Vagina (tissue), 2 donors: ENCODE measurements at regions not wholly inside any gene's neighbourhood (a gene's known extent, or its start where the extent isn't known, plus 50 kb on each side); places are given as distances from the start of the nearest gene placed in this dataset.
A peak's percentile ranks its signal among the peaks of the same experiment; 100 is the strongest.

Experiments used
- DNase-seq, 2 donors: peaks; one replicate each; pipeline ENCODE4 v3.0.0-alpha.2; 2017; ENCODE audit errors: extremely low spot score in 2 of 2
- H3K27ac ChIP-seq: fragments of 200-600 bp; sonication (generic); one replicate; pipeline ENCODE4 v1.5.1; 2019
- H3K27me3 ChIP-seq: fragments of 200-600 bp; sonication (generic); one replicate; pipeline ENCODE4 v1.5.1; 2019
- H3K36me3 ChIP-seq, 2 donors: fragments of 200-600 bp; sonication (generic); one replicate each; pipeline ENCODE4 v1.5.1; 2017 to 2019
- H3K4me1 ChIP-seq: fragments of 200-600 bp; sonication (generic); one replicate; pipeline ENCODE4 v1.5.1; 2019
- H3K4me3 ChIP-seq, 2 donors: fragments of 200-600 bp; sonication (generic); 1 replicate in 1 of 2; 2 replicates in 1 of 2; pipeline ENCODE4 v1.5.1; 2016 to 2019
- H3K9me3 ChIP-seq: fragments of 200-600 bp; sonication (generic); one replicate; pipeline ENCODE4 v1.5.1; 2019
- POLR2A ChIP-seq, 2 donors: fragments of 450-650 bp; IDR thresholded peaks; one replicate each; pipeline ENCODE4 v1.6.1; 2017; ENCODE audit warnings: antibody characterized with exemption in 2 of 2, mild to moderate bottlenecking in 2 of 2, moderate library complexity in 2 of 2
- POLR2AphosphoS5 ChIP-seq, 2 donors: sonication (generic); formaldehyde crosslinking; IDR thresholded peaks; one replicate each; pipeline ENCODE4 v1.9.0; 2017; ENCODE audit warnings: antibody characterized with exemption in 2 of 2, mild to moderate bottlenecking in 2 of 2, low read depth in 1 of 2; ENCODE audit not compliant: insufficient read depth in 1 of 2
- intact Hi-C: fragments of 100-400 bp; cut with DNase I; formaldehyde crosslinking; loops from one replicate; pipeline ENCODE4 v1.15.1; 2023
- TF ChIP-seq, protein P1 (sequence below), 3 experiments: fragments of 450-650 bp in 2 of 3; fragments of 200-600 bp in 1 of 3; sonication (generic) in 1 of 3; IDR thresholded peaks; one replicate each; pipeline ENCODE4 v1.5.1; 2017 to 2019; ENCODE audit warnings: antibody characterized with exemption in 3 of 3, mild to moderate bottlenecking in 2 of 3, moderate library complexity in 2 of 3

DNA sequence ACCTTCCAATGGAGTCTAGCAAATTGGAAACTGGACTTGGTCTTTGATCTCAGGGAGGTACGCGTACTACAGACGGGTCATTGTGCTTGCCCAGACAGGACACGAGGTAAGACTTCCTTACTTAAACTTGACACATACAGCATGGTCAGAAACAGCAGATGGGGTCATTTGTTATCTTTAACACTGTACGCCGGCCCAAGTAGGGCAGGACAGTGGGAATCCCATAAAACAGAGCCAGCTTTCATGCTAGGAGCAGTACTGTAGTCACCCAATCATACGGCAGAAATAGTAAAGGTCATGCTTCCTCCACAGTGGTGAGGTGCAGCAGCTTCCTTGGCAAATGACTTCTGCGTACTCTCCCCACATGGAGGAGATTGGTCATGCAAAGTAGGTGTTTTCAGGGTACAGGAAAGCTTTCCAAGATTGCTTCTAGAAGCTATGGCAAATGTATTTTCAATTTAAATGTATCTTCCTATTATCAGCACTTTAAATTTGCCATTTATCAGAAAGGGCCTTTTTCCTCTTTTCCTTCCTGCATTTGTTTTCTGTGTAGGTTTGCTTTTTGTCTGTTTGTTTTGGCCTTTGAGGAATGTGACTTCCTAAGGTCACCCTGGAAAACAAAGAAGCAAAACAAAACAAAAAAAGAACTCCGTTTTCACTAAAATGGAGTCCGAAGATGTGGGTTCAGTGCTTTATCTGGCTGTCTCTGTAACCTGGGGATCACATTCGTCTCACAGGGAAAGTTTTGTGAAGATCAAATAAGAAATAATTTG lies 74.0 kb upstream of the DSG1 start:
- no peak for DNase-seq
- Histone ChIP-seq H3K4me1 (peaks cover 7% of the 10 kb centered on the region), H3K27me3 (no peaks in the 10 kb centered on the region), H3K36me3 (no peaks in the 10 kb centered on the region), H3K4me3 (no peak overlapping the region), H3K9me3 (no peaks in the 10 kb centered on the region), H3K27ac (peak overlapping the region; percentile 5)
- intact Hi-C loops = no loop called here
- TF ChIP-seq POLR2A (IDR thresholded peaks at IDR 0.05) (no peak), POLR2AphosphoS5 (IDR thresholded peaks at IDR 0.05; ENCODE audit: insufficient read depth in 1 of 2, low read depth in 1 of 2) (no peak)
- TF ChIP-seq, protein P1, sequence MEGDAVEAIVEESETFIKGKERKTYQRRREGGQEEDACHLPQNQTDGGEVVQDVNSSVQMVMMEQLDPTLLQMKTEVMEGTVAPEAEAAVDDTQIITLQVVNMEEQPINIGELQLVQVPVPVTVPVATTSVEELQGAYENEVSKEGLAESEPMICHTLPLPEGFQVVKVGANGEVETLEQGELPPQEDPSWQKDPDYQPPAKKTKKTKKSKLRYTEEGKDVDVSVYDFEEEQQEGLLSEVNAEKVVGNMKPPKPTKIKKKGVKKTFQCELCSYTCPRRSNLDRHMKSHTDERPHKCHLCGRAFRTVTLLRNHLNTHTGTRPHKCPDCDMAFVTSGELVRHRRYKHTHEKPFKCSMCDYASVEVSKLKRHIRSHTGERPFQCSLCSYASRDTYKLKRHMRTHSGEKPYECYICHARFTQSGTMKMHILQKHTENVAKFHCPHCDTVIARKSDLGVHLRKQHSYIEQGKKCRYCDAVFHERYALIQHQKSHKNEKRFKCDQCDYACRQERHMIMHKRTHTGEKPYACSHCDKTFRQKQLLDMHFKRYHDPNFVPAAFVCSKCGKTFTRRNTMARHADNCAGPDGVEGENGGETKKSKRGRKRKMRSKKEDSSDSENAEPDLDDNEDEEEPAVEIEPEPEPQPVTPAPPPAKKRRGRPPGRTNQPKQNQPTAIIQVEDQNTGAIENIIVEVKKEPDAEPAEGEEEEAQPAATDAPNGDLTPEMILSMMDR (IDR thresholded peaks at IDR 0.05) = no peak

DNA sequence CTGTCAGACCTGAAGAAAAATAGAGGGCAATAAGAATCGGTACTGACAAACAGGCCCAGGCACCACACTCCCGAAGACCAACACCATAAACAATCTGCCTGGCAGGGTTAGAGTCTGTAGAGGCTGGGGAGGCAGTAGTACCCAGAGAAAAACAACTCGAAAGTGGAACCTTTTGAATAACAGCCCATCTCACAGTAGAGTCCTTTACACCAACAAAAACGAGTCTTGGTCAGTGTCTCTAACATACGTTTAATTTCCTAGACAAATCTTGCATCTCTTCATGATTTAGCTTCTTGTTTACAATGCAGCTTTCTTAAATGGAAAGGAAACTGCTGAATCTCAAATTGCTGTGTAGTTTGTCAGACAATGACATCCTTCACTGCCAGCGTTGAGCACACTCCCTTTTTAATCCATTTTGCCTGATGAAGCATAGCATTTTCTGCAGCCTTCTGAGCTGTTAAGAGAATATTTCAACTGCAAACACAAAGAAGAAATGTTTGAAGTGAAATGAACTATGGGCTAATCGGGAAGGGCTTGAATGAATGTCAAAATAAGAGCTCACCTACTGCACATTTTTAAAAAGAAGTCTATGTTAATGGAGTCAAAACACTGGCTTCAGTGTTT lies 73.1 kb upstream of the DSG1 start:
- Histone ChIP-seq H3K36me3 (no peaks in the 10 kb centered on the region), H3K27me3 (no peaks in the 10 kb centered on the region), H3K4me1 (peaks cover 7% of the 10 kb centered on the region), H3K27ac (no peak overlapping the region), H3K9me3 (no peaks in the 10 kb centered on the region), H3K4me3 (no peak overlapping the region)
- intact Hi-C loops = no loop called here
- no peak for DNase-seq
- TF ChIP-seq POLR2A (IDR thresholded peaks at IDR 0.05) (no peak), POLR2AphosphoS5 (IDR thresholded peaks at IDR 0.05; ENCODE audit: insufficient read depth in 1 of 2, low read depth in 1 of 2) (no peak)
- TF ChIP-seq, protein P1 (IDR thresholded peaks at IDR 0.05) = no peak

DNA sequence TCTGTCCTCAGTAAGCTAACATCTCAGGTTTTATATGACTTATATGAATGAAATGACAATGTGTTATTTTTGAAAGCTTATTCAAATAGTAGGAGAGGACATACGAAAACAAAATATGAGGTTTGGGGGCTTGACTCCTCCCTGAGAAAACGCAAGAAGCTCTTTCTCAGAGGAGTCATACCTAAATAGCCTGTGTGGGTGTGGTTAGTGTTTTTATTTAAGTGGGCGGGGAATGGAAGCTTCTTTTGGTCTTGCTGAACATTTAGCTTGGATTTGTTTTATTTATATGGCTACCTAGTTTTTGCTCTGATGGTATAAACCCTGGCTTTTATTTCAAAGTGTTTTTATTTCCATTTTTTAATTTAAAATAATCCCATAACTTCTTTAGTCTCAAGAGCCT lies 72.1 kb upstream of the DSG1 start:
- no peaks in the 10 kb centered on the region for H3K36me3 ChIP-seq
- no peak overlapping the region for H3K4me3 ChIP-seq
- DNase-seq = no peak
- no peaks in the 10 kb centered on the region for H3K27me3 ChIP-seq
- peaks cover 7% of the 10 kb centered on the region for H3K4me1 ChIP-seq
- intact Hi-C loops = no loop called here
- no peaks in the 10 kb centered on the region for H3K9me3 ChIP-seq
- no peak overlapping the region for H3K27ac ChIP-seq
- TF ChIP-seq POLR2A (IDR thresholded peaks at IDR 0.05) (no peak), POLR2AphosphoS5 (IDR thresholded peaks at IDR 0.05; ENCODE audit: insufficient read depth in 1 of 2, low read depth in 1 of 2) (peak in 1 of 2 donors; percentile 11)
- TF ChIP-seq, protein P1 (IDR thresholded peaks at IDR 0.05) = no peak

DNA sequence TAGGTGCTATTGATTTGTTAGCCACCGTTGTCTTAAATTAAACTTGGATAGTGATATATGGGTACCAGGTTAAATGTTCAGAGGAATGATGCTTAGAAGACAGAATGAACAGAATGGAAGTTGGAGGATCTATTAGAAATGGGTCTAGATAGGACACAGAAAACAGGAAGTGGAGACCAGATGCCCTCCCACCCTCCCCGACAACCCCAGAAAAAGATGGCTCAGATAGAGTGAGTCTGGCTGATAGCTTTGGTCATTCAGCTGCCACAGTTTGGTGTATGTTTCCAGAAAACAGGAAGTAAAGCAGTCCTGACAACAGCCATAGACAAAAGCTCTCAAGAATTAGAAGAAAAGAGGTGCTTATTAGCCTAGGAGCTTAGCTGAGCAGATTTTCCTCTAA lies 71.5 kb upstream of the DSG1 start:
- Histone ChIP-seq H3K9me3 (no peaks in the 10 kb centered on the region), H3K4me3 (no peak overlapping the region), H3K27ac (peak overlapping the region; percentile 12), H3K36me3 (no peaks in the 10 kb centered on the region), H3K27me3 (no peaks in the 10 kb centered on the region), H3K4me1 (peaks cover under 1% of the 10 kb centered on the region)
- no peak for DNase-seq
- TF ChIP-seq, protein P1 (IDR thresholded peaks at IDR 0.05) = no peak
- no peak for TF ChIP-seq POLR2A (IDR thresholded peaks at IDR 0.05)
- TF ChIP-seq POLR2AphosphoS5 (IDR thresholded peaks at IDR 0.05; ENCODE audit: insufficient read depth in 1 of 2, low read depth in 1 of 2) = no peak
- intact Hi-C loops = no loop called here
